ENCODE measurements at regions not wholly inside any gene's neighbourhood (a gene's known extent, or its start where the extent isn't known, plus 50 kb on each side); places are given as distances from the start of the nearest gene placed in this dataset.
"Not testable (repeated sequence)": the region's sequence is repeated elsewhere in the genome, so short reads cannot be mapped to it uniquely, and the experiment has no call there.

DNA sequence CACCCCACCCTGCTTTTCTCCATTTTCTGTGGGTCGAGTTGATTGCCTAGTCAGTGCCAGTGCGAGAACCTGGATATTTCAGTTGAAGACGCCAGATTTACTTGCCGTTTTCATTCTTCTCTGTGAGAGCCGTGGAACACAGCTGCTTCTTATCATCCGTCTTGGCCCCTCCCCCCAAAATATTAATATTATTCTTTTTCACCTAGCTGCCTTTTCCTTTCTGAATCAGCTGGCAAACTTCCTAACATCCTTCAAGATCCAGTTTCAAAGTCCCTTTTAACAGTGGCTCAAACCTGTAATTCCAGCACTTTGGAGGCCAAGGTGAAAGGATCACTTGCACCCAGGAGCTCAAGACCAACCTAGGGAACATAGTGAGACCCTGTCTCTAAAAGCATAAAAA is 117.1 kb upstream of the RASA1 start:
- no peak for DNase-seq

DNA sequence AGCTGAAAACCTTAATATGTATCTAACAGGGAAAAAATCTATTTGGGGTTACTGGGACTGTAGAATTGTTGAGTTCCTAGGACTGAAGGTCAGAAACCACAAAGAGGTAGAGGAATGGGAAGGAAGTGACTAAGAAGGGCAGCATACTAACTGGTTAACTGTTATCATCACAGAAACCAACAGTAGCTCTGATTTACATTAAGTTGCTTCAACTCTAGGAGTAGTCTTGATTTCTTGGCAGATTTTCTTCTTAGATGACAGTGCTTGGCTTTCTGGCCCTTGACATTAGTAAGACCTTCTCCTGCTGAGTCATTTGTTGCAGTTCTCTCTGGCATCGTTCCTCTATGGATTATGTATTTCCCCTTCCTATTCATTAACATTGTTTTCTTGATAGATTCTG is 116.1 kb upstream of the RASA1 start:
- no peak for DNase-seq

DNA sequence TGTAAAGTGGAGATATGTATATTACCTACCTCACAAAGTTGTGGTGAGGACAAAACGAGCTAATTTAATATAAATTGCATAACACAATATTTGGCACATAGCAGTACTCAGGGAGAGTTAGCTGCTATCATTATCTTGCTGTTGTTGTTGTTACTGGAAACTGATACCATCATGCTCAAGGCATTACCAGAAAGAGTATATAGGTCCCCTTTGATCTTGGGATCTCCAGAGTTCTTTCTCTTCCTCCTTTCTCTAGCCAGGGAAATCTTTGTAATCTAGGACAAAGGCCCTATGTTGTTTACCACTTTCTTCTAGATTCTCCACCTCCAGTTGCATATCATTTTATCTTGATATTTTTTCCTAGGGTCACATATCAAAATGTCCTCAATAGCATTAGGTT is 114.8 kb upstream of the RASA1 start:
- no peak for DNase-seq

DNA sequence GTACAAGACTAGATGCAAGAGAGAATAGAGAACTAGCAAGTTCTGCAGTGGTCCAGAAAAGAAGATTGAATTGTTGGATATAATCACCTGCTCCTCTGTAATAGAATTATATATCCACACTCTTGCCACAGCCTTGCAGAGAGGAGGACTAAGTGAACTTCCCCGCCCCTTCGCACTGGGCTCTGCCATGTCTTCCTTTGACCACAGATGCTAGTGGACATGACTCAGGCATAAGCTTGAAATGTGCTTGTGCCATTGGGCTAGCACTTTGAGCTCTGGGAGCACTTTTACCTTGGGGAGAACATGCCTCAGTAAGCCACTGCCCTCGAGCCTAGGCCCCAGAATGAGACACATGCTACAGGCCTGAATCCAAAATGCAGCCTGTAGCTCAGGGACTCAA is 113.5 kb upstream of the RASA1 start:
- no peak for DNase-seq

DNA sequence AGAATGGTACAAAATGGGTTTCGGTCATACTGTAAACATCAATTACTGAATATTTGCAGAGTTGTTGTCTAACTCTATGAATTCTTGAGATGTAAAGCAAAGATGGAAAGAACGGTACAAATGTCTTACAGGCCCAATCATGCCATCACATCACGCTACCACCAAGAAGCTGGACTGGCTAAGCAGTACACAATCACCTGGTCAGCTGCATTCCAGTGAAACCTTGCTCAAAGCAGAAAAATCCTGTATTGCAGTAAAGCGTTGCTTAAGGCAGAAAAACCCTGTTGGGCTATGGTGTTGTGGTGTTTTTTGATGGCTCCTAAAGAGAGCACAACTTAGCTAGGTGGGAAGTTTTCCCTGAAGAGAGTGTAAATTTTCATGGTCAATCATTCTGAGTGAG is 112.6 kb upstream of the RASA1 start:
- no peak for DNase-seq

DNA sequence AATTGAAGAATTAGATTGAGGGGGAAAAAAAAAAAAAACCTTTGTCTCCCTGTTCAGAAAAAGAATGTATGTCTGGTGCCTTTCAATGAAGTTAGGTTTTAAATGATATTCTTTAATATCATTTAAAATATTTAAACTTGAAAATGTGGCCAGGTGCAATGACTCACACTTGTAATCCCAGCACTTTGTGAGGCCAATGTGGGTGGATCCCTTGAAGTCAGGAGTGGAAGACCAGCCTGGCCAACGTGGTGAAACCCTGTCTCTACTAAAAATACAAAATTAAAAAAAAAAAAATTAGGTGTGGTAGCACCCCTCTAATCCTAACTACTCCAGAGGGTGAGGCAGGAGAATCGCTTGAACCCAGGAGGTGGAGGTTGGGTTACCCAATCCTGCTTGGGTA is 111.1 kb upstream of the RASA1 start:
- DNase-seq, result no peak

DNA sequence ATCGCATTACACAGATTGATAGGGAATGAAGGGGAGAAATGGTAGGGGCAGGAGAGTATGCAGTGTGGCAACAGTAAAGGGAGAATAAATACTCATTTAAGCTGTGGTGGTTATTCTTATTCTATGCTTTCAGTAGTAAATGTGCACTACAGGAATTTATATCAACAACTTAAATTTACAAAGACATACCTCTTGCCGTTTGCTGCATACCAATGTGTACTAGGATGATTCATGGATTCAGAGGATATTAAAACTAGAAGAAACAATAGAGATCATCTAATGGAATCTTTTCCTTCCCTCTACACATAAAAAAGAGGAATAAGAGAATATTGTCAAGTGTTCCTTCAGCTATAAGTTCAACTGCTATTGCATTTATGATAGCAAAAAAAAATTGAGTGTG is 103.3 kb upstream of the RASA1 start:
- DNase-seq, result no peak

DNA sequence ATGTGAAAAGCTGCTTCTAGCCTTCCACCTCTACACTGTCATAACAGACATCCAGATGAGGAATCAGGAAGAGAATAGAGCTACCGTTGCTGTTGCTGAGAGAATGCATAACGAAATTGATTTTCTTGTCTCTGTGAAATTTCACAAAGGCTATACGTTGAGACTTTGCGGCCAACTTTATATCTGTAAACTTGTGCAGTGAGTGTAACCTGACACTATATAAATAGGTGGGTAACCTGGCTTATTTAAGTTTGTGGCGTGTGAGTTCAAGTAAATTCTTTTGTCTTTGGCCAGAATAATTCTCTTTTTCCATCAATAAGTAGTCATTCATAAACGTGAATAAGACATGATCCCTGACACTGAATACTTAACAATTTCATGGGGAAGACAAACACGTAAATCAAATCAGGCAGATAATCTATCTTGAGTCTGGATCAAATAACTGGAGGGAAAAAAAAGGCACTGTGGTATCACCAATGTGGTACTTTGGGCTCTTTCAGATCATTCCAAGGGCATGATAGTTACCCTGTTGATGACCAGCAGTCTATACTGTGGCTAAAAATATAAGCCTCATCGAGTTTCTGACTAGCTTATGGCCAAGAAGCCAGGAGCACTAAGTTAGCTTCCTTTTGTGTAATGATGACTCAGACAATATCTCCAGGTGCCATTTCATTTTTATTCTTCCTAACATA is 98.2 kb upstream of the RASA1 start:
- no peak for DNase-seq

DNA sequence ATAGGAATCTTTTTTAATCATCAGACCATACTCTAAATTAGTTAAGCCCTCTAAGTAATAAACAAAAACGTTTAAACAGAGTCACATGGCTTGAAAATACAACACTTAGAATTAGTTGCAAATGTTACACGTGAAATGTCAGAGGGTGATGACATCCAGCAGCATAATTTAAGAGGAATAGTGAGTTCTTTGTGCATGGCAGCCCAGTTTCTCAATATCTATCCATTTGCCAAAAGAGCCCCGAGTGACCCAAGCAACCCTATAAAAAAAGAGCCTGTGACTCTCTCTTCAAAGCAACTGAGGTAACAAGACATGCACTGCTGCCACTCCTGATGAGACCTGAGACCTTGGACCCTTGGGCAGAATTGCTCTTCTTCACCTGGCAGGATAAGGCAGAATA is 96.9 kb upstream of the RASA1 start:
- DNase-seq, result no peak

DNA sequence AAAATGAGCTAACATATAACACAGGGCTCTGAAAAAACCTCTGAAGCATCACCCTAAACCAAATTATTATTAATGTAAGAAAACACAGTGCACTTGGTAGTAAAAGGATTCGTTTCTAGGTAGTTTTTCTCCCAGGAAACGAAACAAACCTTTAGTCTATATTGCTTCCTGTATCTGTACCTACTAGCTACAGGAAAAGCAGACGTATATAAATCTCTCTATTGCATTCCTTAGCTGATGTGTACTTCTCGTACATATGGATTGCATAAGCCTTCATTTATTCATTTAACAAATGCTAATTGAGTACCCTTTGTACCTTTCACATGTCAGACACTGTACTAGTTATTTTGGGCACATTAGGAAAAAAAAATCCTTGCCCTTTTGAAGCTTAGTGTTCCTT is 85.0 kb upstream of the RASA1 start:
- no peak for DNase-seq

DNA sequence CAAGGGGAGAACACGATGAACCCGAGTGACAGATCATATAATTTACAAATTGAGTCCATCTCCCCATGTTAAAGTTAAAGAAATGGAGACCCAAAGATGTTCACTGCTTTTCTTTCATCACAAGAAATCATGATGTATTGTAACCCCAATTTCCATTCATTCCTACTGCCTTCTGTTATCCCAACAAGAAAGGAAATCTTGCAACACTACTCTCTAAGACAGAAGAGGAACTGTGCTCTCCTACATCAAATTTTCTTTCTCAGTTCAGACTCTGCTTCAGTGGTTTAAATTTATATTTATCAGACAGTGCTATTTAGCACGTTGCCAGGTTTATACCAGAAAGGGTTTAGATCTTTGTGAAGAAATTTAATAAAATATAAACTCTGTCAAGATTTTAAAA is 83.8 kb upstream of the RASA1 start:
- no peak for DNase-seq

DNA sequence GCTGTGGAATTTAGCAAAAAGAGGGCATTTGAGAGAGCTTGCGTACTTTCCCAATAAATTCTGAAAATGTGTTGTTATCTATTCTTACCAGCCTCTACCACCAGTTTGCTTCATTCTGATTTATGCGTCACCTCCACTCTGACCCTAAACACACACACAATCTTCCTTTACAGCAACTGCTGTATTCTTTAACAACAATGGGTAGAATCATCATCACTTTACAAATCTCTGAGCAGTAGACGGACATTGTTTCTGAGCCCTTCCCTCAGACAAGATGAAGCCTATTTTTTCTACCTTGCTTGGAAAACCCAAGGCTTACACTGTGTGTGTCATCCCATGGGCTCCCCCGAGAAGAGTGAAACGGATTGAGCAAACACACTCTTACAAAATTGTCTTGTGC is 83.1 kb upstream of the RASA1 start:
- no peak for DNase-seq

DNA sequence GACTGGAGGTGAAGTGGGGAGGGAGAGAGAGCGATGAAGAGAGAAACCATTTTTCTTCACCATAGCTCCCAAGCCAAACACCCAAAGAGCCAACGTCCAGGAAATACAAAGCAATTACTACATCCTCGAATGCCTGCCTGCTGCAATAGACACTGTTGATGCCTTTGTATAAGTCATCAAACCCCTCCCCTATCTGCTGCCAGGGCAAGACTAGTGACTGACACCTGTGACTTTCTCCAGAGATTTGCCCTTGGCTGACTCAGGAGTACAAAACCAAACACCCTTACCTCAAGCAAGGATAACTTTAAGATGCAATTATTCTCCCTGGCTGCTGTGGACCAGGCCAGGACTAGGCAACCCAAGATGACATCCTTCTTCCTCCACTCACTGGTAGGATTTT is 81.8 kb upstream of the RASA1 start:
- DNase-seq, result no peak

DNA sequence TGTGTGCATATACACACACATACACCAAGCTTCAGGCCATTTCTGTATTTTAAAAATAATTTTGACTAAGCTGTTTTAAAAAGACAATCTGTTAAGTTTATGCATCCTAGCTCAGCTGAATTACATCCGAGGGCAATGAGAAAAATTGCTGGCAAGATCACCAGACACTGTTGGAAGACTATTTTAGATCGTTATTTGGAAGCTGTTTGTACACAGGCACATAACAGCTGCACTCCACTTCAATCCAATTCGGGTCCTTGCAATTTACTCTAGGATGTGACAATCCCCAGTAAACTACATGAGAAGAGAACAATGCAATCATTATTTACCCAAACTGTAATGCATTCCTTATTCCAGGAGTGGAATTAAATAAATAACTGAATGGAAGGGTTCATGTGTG is 79.3 kb upstream of the RASA1 start:
- no peak for DNase-seq

DNA sequence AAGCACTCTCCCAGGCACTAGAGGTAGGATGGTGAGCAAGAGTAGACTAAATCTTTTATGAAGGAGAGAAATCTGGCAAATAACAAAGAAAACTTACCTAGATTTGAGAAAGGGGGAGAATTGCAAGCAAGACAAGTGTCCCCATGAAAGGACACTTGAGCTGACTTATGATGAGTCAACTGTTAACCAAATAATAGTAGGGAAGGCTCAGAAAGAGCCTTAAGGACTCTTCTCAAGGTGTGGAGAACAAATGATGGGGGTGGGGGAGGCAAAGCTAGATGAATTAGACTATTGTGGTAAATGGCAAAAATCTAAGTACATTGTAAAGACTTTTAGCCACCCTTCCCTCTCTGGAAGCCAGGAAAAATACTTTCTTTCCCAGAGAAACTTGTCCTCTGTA is 77.6 kb upstream of the RASA1 start:
- DNase-seq, result no peak

DNA sequence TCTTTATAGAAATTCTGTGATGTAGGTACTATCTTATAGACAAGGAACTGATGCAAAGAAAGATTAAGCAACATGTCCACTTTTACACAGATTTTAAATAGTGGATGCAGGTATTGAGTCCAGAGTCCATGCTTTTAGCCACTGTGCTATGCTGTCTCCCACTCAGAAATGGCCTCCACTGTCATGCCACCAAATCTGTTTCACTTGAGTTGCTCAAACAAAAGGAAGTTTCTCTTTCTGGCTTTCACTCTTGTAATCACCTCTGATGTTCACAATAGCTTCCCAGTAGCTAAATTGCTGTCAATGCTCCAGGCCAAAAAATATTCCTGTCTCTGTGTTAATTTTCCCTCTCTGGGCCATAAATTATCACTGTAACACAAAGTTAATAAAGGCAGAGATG is 77.0 kb upstream of the RASA1 start:
- DNase-seq, result no peak

DNA sequence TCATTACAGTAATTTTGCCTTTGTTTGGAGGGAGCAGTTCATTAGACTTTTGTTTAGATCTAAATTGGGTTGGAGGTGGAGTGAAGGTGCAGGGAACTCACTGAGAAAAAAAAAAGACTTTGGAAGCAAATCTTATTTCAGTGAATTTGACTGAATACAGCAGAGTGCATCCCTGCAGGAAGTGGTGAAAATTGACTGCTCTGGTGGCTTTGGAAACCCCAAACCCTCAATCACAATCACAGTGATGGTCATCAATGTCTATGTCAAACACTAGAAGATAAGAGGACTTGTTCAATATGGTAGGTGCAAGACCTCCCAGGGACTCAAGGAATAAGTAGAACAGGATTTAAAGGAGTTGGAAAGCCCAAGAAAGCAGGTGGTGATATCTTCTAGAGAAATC is 76.0 kb upstream of the RASA1 start:
- DNase-seq, result no peak

DNA sequence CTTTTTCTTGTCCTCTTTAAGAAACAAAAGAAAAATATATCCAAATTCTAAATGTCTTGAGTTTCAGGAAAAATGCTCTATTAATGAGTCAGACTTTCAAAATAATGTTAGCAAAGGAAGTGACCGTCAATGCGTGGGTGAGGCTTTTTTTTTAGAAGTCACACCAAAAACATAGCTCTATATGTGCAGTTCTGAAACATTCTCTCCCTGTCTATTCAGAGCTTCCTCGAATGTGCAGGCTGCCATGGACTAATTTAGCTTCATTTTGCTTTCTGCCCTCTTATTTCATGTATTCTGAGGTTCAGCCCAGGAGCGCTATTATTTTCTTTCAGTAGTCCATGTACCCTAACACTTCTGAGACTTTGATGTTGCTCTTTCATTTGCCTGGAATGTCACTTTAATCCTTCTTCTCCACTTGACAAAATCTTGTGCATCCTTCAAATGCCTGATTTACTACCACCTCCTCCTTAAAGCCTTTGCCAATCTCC is 72.5 kb upstream of the RASA1 start:
- DNase-seq, result no peak

DNA sequence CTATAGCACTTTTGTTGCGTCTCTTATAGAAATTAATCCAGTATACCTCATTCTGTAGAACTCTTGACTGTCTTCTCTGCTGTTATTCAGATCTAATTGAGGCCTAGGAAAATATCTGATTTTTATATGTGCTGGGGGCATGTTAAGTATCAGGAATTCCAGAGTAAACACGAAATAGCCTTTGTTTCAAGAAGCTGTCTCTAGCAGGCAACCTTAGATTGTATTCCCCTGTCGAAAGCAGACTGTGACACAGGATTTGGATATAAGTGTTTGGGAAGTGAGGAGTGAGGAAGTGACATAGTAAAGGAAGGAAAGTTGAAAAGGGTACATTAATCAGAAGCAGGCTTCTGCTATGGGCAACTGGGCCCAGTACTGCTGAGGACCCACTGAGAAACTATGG is 72.1 kb upstream of the RASA1 start:
- DNase-seq, result no peak

DNA sequence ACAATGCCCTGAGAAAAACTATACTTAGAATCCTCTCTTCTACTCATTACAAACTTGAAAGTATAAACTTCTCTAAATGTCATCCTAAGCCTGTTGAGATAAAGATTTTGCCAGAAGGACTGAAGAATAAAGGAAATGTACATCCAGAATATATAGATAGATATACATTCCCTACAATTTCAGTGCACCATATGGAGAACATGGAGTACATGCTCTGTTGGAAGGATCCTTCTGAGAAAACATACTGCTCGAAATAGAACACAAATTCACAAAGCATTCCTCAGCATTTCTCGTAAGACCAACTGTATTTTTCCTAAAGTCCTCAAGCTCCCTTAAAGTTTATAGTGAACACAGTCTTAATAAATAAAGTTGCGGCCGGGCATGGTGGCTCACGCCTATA is 69.7 kb upstream of the RASA1 start:
- no peak for DNase-seq

DNA sequence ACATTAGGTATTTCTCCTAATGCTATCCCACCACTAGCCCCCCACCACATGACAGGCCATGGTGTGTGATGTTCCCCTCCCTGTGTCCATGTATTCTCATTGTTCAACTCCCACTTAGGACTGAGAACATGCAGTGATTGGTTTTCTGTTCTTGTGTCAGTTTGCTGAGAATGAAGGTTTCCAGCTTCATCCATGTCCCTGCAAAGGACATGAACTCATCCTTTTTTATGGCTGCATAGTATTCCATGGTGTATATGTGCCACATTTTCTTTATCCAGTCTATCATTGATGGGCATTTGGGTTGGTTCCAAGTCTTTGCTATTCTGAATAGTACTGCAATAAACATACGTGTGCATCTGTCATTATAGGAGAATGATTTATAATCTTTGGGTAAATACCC is 68.4 kb upstream of the RASA1 start:
- DNase-seq, result not testable (repeated sequence)

DNA sequence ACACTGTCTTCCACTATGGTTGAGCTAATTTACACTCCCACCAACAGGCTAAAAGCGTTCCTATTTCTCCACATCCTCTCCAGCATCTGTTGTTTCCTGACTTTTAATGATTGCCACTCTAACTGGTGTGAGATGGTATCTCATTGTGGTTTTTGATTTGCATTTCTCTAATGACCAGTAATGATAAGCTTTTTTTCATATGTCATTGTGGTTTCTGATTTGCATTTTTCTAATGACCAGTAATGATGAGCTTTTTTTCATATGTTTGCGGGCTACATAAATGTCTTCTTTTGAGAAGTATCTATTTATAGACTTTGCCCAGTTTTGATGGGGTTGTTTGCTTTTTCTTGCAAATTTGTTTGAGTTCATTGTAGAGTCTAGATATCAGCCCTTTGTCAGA is 68.0 kb upstream of the RASA1 start:
- DNase-seq, result not testable (repeated sequence)

DNA sequence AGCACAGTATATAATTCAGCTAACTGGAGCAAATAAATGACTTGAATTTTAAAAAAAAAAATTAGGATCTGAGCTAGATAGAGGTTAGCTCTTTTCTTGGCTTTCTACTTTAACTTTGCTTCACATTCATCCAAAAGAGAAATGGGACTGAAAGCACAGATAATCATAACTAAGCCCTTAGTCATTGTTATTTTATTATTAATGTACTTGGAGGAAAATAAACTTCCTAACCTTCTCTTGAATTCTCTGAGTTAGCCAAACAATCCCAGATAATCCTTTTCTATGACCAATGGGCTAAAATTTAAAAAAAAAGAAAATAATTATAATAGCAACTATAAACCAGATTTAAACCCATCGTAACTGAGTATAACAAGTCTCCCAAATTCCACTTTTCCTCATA is 57.6 kb upstream of the RASA1 start:
- no peak for DNase-seq

DNA sequence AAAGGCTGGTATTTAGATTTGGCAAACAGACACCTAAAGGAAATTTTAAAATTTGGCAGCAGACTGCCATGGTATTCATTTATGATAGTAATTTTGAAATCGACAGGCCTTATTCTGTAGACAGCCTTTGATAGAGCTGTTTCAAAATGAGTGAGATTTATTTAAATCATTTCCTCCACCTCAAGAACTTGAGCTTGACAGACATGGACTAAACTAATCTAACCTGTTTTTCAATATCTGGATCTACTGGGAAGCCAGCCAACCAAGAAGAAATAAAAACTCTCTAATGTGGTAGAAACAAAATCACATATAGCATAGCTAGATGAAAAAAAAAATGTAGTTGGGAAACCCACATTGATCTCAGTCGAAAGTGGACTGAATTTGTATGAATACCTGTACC is 56.9 kb upstream of the RASA1 start:
- DNase-seq, result no peak

DNA sequence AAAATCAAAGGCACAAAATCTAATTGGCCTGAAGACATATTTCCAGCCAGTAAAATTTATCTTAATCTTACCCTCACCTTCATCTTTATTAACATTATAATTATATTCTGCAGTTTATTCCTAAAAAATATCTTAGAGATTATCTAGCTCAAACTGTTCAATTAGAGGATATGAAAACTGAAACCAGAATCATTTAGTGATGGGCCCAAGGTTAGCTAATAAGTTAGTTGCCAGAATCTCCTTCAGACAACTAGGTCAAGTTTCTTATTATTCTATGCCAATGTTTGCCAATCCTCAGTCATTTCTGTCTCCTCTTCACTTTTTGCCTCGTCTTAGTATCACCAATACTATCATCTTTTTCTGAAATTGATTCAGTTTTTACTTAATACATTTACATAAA is 56.0 kb upstream of the RASA1 start:
- DNase-seq, result no peak

DNA sequence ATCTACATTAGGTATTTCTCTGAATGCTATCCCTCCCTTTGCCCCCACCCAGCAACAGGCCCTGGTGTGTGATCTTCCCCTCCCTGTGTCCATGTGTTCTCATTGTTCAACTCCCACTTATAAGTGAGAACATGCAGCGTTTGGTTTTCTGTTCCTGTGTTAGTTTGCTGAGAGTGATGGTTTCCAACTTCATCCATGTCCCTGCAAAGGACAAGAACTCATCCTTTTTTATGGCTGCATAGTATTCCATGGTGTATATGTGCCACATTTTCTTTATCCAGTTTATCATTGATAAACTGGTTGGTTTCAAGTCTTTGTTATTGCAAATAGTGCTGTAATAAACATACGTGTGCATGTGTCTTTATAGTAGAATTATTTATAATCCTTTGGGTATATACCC is 55.5 kb upstream of the RASA1 start:
- DNase-seq, result not testable (repeated sequence)

All from right forelimb (tissue), 1 donor.